GM21447 (cell line): ENCODE measurements at regions not wholly inside any gene's neighbourhood (a gene's known extent, or its start where the extent isn't known, plus 50 kb on each side); places are given as distances from the start of the nearest gene placed in this dataset.

Experiments used
- ATAC-seq: cut with Tn5 transposase; IDR thresholded peaks from one replicate; pipeline ENCODE4 v1.9.1; 2021; ENCODE audit not compliant: unreplicated experiment

- no peak for ATAC-seq
Observed at GRCh38 chr20:39946053-39946810, 742.8 kb downstream of the MAFB start.

GRCh38 chr20:39944861-39945260 lies 744.2 kb downstream of the MAFB start:
- ATAC-seq: no peak

- no peak for ATAC-seq
Observed at GRCh38 chr20:39943336-39943735, 745.7 kb downstream of the MAFB start.

- no peak for ATAC-seq
Observed at GRCh38 chr20:39941245-39941644, 747.8 kb downstream of the MAFB start.

GRCh38 chr20:39939241-39939865 lies 749.7 kb downstream of the MAFB start:
- no peak for ATAC-seq

GRCh38 chr20:39936401-39936800 lies 752.6 kb downstream of the MAFB start:
- no peak for ATAC-seq

- ATAC-seq: no peak
Observed at GRCh38 chr20:39935901-39936300, 753.1 kb downstream of the MAFB start.

GRCh38 chr20:39916236-39916765 lies 772.7 kb downstream of the MAFB start:
- ATAC-seq: no peak

GRCh38 chr20:39913274-39913673 lies 775.8 kb downstream of the MAFB start:
- ATAC-seq: no peak

GRCh38 chr20:39911497-39911896 lies 777.5 kb downstream of the MAFB start:
- no peak for ATAC-seq

GRCh38 chr20:39910536-39910935 lies 778.5 kb downstream of the MAFB start:
- no peak for ATAC-seq

- no peak for ATAC-seq
Observed at GRCh38 chr20:39909447-39909846, 779.6 kb downstream of the MAFB start.

GRCh38 chr20:39904476-39905112 lies 784.4 kb downstream of the MAFB start:
- no peak for ATAC-seq

- ATAC-seq: no peak
Observed at GRCh38 chr20:39903806-39904465, 785.1 kb downstream of the MAFB start.

GRCh38 chr20:39899881-39900280 lies 789.2 kb downstream of the MAFB start:
- ATAC-seq: no peak

- no peak for ATAC-seq
Observed at GRCh38 chr20:39898467-39898852, 790.6 kb downstream of the MAFB start.

GRCh38 chr20:39897781-39898466 lies 791.1 kb downstream of the MAFB start:
- no peak for ATAC-seq

- no peak for ATAC-seq
Observed at GRCh38 chr20:39897058-39897457, 792.0 kb downstream of the MAFB start.

- no peak for ATAC-seq
Observed at GRCh38 chr20:39894067-39894466, 795.0 kb downstream of the MAFB start.

GRCh38 chr20:39893003-39893685 lies 795.9 kb downstream of the MAFB start:
- no peak for ATAC-seq
